H1 (cell line): ENCODE measurements at regions not wholly inside any gene's neighbourhood (a gene's known extent, or its start where the extent isn't known, plus 50 kb on each side); places are given as distances from the start of the nearest gene placed in this dataset.

Experiments used
- CTCF ChIA-PET: fragments of 300-600 bp; sonication (Branson Sonifier 250); formaldehyde crosslinking; loops from one replicate; lab custom pipeline; 2021; ENCODE audit not compliant: partially characterized antibody; lab: Charles Lee
- POLR2A ChIA-PET: fragments of 300-600 bp; sonication (Branson Sonifier 250); formaldehyde crosslinking; loops from one replicate; lab custom pipeline; 2021; ENCODE audit warnings: inconsistent platforms; ENCODE audit not compliant: partially characterized antibody; lab: Charles Lee
- DNase-seq, 2 experiments: peaks; one replicate each; pipeline versions ENCODE4 v3.0.0 to v3.0.0-alpha.2; 2010 to 2022; ENCODE audit warnings: low spot score in 2 of 2, low read depth in 1 of 2, mixed read lengths in 1 of 2
- FAIRE-seq: peaks from 2 replicates; lab custom pipeline; 2011; peaks lifted over from hg19 to GRCh38; lab: Jason Lieb, UNC
- H2AFZ ChIP-seq: 2 replicates; pipeline ENCODE4 v1.8.1; 2012; ENCODE audit warnings: low read length, inconsistent platforms
- H2AK5ac ChIP-seq: 2 replicates; pipeline ENCODE4 v1.6.1; 2013; ENCODE audit warnings: low read depth, low read length
- H2BK120ac ChIP-seq: replicated peaks from 2 replicates; pipeline ENCODE3; 2013; ENCODE audit warnings: low read depth, low read length, inconsistent platforms
- H2BK12ac ChIP-seq: 2 replicates; pipeline ENCODE4 v1.6.1; 2013; ENCODE audit warnings: low read depth, low read length
- H2BK15ac ChIP-seq: 2 replicates; pipeline ENCODE4 v1.6.1; 2013; ENCODE audit warnings: low read length
- H2BK20ac ChIP-seq: 2 replicates; pipeline ENCODE4 v1.6.1; 2013; ENCODE audit warnings: low read length
- H2BK5ac ChIP-seq: 2 replicates; pipeline ENCODE4 v1.6.1; 2013; ENCODE audit warnings: low read depth, low read length
- H3K14ac ChIP-seq: 2 replicates; pipeline ENCODE4 v1.6.1; 2013; ENCODE audit warnings: inconsistent platforms; ENCODE audit not compliant: insufficient read length
- H3K18ac ChIP-seq: 2 replicates; pipeline ENCODE4 v1.6.1; 2013; ENCODE audit warnings: low read length; ENCODE audit errors: extremely low read depth
- H3K23ac ChIP-seq: 2 replicates; pipeline ENCODE4 v1.6.1; 2013; ENCODE audit warnings: inconsistent platforms; ENCODE audit not compliant: insufficient read length
- H3K23me2 ChIP-seq: 2 replicates; pipeline ENCODE4 v1.6.1; 2013; ENCODE audit warnings: low read depth, low read length
- H3K27ac ChIP-seq: 2 replicates; pipeline ENCODE4 v1.6.1; 2011; ENCODE audit warnings: low read depth, low read length, inconsistent platforms
- H3K27me3 ChIP-seq, 4 experiments: replicated peaks in 1 of 4; 1 replicate in 1 of 4; 2 replicates in 3 of 4; pipeline versions ENCODE4 v1.6.1 to v1.8.1; 2011 to 2013; ENCODE audit warnings: low read length in 3 of 4, mild to moderate bottlenecking in 3 of 4, inconsistent platforms in 2 of 4, mixed read lengths in 2 of 4, moderate library complexity in 1 of 4; ENCODE audit not compliant: control insufficient read depth in 3 of 4, insufficient read depth in 3 of 4; ENCODE audit errors: extremely low read depth in 1 of 4
- H3K36me3 ChIP-seq, 4 experiments: 2 replicates each; pipeline versions ENCODE4 v1.6.1 to v1.8.1; 2011 to 2013; ENCODE audit warnings: mild to moderate bottlenecking in 4 of 4, low read length in 3 of 4, moderate library complexity in 2 of 4, control low read depth in 1 of 4, inconsistent platforms in 1 of 4; ENCODE audit not compliant: insufficient read depth in 4 of 4, control insufficient read depth in 2 of 4
- H3K4ac ChIP-seq: replicated peaks from 2 replicates; pipeline ENCODE3; 2013; ENCODE audit warnings: low read length, low read depth, mixed read lengths, inconsistent platforms; ENCODE audit not compliant: insufficient read length
- H3K4me1 ChIP-seq, 4 experiments: replicated peaks in 1 of 4; 1 replicate in 1 of 4; 2 replicates in 3 of 4; pipeline versions ENCODE4 v1.6.1 to v1.8.1; 2011 to 2013; ENCODE audit warnings: low read length in 3 of 4, inconsistent platforms in 2 of 4, mixed read lengths in 1 of 4; ENCODE audit not compliant: insufficient read depth in 4 of 4, control insufficient read depth in 3 of 4
- H3K4me2 ChIP-seq, 2 experiments: 2 replicates each; pipeline versions ENCODE4 v1.6.1 to v1.8.1; 2011 to 2013; ENCODE audit warnings: low read depth in 2 of 2, low read length in 2 of 2, control low read depth in 1 of 2, inconsistent platforms in 1 of 2, mild to moderate bottlenecking in 1 of 2; ENCODE audit not compliant: insufficient read depth in 1 of 2
- H3K4me3 ChIP-seq, 4 experiments: fragments of 200-600, 300-600 bp in 1 of 4; sonication (generic), shearing (Covaris generic), sonication (Bioruptor Twin) in 1 of 4; 2 replicates each; pipeline versions ENCODE4 v1.5.1 to v1.8.1; 2011 to 2016; ENCODE audit warnings: low read length in 4 of 4, low read depth in 3 of 4, control low read depth in 2 of 4, inconsistent platforms in 2 of 4, mild to moderate bottlenecking in 2 of 4, mixed read lengths in 1 of 4, moderate library complexity in 1 of 4; ENCODE audit not compliant: insufficient read depth in 2 of 4; ENCODE audit errors: extremely low read depth in 1 of 4
- H3K56ac ChIP-seq: replicated peaks from 2 replicates; pipeline ENCODE3; 2013; ENCODE audit warnings: low read depth, mild to moderate bottlenecking, mixed read lengths, low read length, inconsistent platforms; ENCODE audit not compliant: insufficient read length
- H3K79me1 ChIP-seq: 2 replicates; pipeline ENCODE4 v1.6.1; 2013; ENCODE audit warnings: low read depth, low read length, control low read depth
- H3K79me2 ChIP-seq, 2 experiments: 2 replicates each; pipeline versions ENCODE4 v1.6.1 to v1.8.1; 2012 to 2013; ENCODE audit warnings: low read length in 2 of 2, mild to moderate bottlenecking in 2 of 2, inconsistent platforms in 1 of 2; ENCODE audit not compliant: insufficient read depth in 2 of 2, control insufficient read depth in 1 of 2
- H3K9ac ChIP-seq, 4 experiments: replicated peaks in 1 of 4; 1 replicate in 1 of 4; 2 replicates in 3 of 4; pipeline versions ENCODE4 v1.6.1 to v1.8.1; 2011 to 2013; ENCODE audit warnings: low read depth in 3 of 4, low read length in 3 of 4, control low read depth in 2 of 4, mild to moderate bottlenecking in 2 of 4, moderate library complexity in 2 of 4, inconsistent platforms in 1 of 4; ENCODE audit errors: extremely low read depth in 1 of 4
- H3K9me3 ChIP-seq, 2 experiments: 2 replicates each; pipeline versions ENCODE4 v1.6.1 to v1.8.1; 2012 to 2013; ENCODE audit warnings: mild to moderate bottlenecking in 2 of 2, moderate library complexity in 2 of 2, control low read depth in 1 of 2, inconsistent platforms in 1 of 2, low read depth in 1 of 2, low read length in 1 of 2, mixed read lengths in 1 of 2; ENCODE audit not compliant: insufficient read depth in 2 of 2
- H4K20me1 ChIP-seq, 2 experiments: replicated peaks in 1 of 2; 2 replicates each; pipeline versions ENCODE3 to v1.8.1; 2011 to 2013; ENCODE audit warnings: inconsistent platforms in 2 of 2, low read length in 2 of 2, mild to moderate bottlenecking in 1 of 2; ENCODE audit not compliant: insufficient read depth in 2 of 2, control insufficient read depth in 1 of 2
- H4K5ac ChIP-seq: 2 replicates; pipeline ENCODE4 v1.6.1; 2013; ENCODE audit warnings: low read length, low read depth, mixed read lengths, inconsistent platforms; ENCODE audit not compliant: insufficient read length
- H4K8ac ChIP-seq: 2 replicates; pipeline ENCODE4 v1.8.0; 2013; ENCODE audit warnings: mild to moderate bottlenecking, moderate library complexity, low read length, inconsistent platforms; ENCODE audit not compliant: insufficient read depth; ENCODE audit errors: extremely low read depth
- H4K91ac ChIP-seq: replicated peaks from 2 replicates; pipeline ENCODE3; 2013; ENCODE audit warnings: low read length, mixed read lengths, inconsistent platforms; ENCODE audit not compliant: insufficient read length
- BACH1 ChIP-seq: IDR thresholded peaks from 2 replicates; pipeline ENCODE4 v1.6.1; 2012; ENCODE audit warnings: low read length, improper control_type of control experiment
- BCL11A ChIP-seq, 2 experiments: IDR thresholded peaks; one replicate each; pipeline ENCODE4 v1.6.1; 2011; ENCODE audit warnings: low read depth in 2 of 2, low read length in 2 of 2, mild to moderate bottlenecking in 2 of 2
- CEBPB ChIP-seq: IDR thresholded peaks from 2 replicates; pipeline ENCODE4 v1.6.1; 2012; ENCODE audit warnings: low read depth, low read length
- CREB1 ChIP-seq: IDR thresholded peaks from 2 replicates; pipeline ENCODE4 v1.6.1; 2012; ENCODE audit warnings: inconsistent platforms
- CTBP2 ChIP-seq: IDR thresholded peaks from 2 replicates; pipeline ENCODE4 v1.7.0; 2011; ENCODE audit warnings: borderline replicate concordance, mild to moderate bottlenecking, moderate library complexity, mixed read lengths, low read length; ENCODE audit not compliant: insufficient read depth, insufficient read length
- HDAC6 ChIP-seq: IDR thresholded peaks from one replicate; pipeline ENCODE4 v1.7.1; 2012; ENCODE audit warnings: low read depth, mild to moderate bottlenecking, inconsistent platforms, low read length, moderate library complexity
- KDM1A ChIP-seq: fragments of 200-600, 300-600 bp; sonication (generic); IDR thresholded peaks from 2 replicates; pipeline ENCODE4 v1.7.1; 2016; ENCODE audit warnings: mild to moderate bottlenecking, low read length, borderline replicate concordance
- POLR2A ChIP-seq, 2 experiments: IDR thresholded peaks; 1 replicate in 1 of 2; 2 replicates in 1 of 2; pipeline ENCODE4 v1.6.1; 2011; ENCODE audit warnings: low read depth in 2 of 2, low read length in 2 of 2, mild to moderate bottlenecking in 2 of 2; ENCODE audit errors: control extremely low read depth in 1 of 2
- POLR2AphosphoS5 ChIP-seq: IDR thresholded peaks from 2 replicates; pipeline ENCODE4 v1.6.1; 2011; ENCODE audit warnings: low read depth, low read length
- RFX5 ChIP-seq: IDR thresholded peaks from 2 replicates; pipeline ENCODE4 v1.6.1; 2011; ENCODE audit warnings: low read depth, low read length, improper control_type of control experiment, borderline replicate concordance
- SAP30 ChIP-seq: fragments of 300-600 bp; sonication (generic); IDR thresholded peaks from 2 replicates; pipeline ENCODE4 v1.7.1; 2012; ENCODE audit warnings: low read length, moderate library complexity, mild to moderate bottlenecking, inconsistent platforms; ENCODE audit not compliant: insufficient read depth, insufficient replicate concordance
- SIX5 ChIP-seq: IDR thresholded peaks from 2 replicates; pipeline ENCODE4 v1.6.1; 2011; ENCODE audit warnings: mild to moderate bottlenecking, low read depth, low read length
- SP2 ChIP-seq: IDR thresholded peaks from 2 replicates; pipeline ENCODE4 v1.6.1; 2012; ENCODE audit warnings: mild to moderate bottlenecking, low read length, inconsistent platforms
- SP4 ChIP-seq: IDR thresholded peaks from 2 replicates; pipeline ENCODE4 v1.6.1; 2012; ENCODE audit warnings: low read length, inconsistent platforms
- TEAD4 ChIP-seq: IDR thresholded peaks from 2 replicates; pipeline ENCODE4 v1.6.1; 2012; ENCODE audit warnings: low read depth, low read length, inconsistent platforms, mixed read lengths
- WGBS, 2 experiments: shearing (Covaris generic) in 1 of 2; methylation state at CpG; one replicate each; pipeline versions ENCODE4 v1.1.6 to v1.1.7; 2013 to 2015; ENCODE audit warnings: low lambda C conversion rate in 2 of 2, mixed read lengths in 2 of 2, inconsistent platforms in 1 of 2, low coverage in 1 of 2, missing lambda C conversion rate in 1 of 2; ENCODE audit not compliant: insufficient replicate concordance in 2 of 2, insufficient coverage in 1 of 2, insufficient read length in 1 of 2; ENCODE audit errors: extremely low coverage in 1 of 2, missing lambda C conversion rate in 1 of 2; 5-methylcytosine and 5-hydroxymethylcytosine counted together
- TF ChIP-seq, protein P1 (sequence below): IDR thresholded peaks from 2 replicates; pipeline ENCODE4 v1.6.1; 2012; ENCODE audit warnings: low read length, inconsistent platforms

DNA sequence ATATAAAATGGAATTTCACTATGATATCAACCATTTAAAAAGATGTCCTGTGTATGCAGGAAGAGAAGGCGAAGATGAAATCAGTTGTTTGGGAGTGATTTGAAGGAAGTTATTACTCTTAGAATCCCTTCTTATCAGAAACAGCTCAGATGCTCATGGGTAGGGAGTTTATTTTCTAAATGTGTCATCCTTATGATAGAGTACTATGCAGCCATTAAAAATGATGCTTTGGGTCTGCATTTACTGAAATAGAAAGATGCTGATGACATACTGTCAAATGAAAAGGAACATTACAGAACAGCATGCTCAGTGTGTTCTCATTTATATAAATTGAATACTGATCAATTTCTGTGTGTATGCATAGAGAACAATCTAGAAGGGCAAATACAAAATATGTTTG, 69.8 kb upstream of the MED13L start:
- Histone ChIP-seq H3K18ac (no peak overlapping the region), H3K23me2 (no peaks in the 10 kb centered on the region), H2BK15ac (no peak overlapping the region), H2BK12ac (no peak overlapping the region), H2BK5ac (no peak overlapping the region), H4K20me1 (no peaks in the 10 kb centered on the region)
- TF ChIP-seq BCL11A (IDR thresholded peaks at IDR 0.05; ENCODE audit: low read depth in 2 of 2, low read length in 2 of 2) (no peak), RFX5 (no peak), POLR2A (IDR thresholded peaks at IDR 0.05; ENCODE audit: control extremely low read depth in 1 of 2, low read depth in 2 of 2, low read length in 2 of 2) (no peak), CTBP2 (no peak), HDAC6 (no peak), SP4 (no peak), SIX5 (no peak), TEAD4 (no peak), CEBPB (no peak), SP2 (no peak), KDM1A (no peak), SAP30 (no peak), CREB1 (no peak), BACH1 (no peak), POLR2AphosphoS5 (no peak)
- TF ChIP-seq, protein P1, sequence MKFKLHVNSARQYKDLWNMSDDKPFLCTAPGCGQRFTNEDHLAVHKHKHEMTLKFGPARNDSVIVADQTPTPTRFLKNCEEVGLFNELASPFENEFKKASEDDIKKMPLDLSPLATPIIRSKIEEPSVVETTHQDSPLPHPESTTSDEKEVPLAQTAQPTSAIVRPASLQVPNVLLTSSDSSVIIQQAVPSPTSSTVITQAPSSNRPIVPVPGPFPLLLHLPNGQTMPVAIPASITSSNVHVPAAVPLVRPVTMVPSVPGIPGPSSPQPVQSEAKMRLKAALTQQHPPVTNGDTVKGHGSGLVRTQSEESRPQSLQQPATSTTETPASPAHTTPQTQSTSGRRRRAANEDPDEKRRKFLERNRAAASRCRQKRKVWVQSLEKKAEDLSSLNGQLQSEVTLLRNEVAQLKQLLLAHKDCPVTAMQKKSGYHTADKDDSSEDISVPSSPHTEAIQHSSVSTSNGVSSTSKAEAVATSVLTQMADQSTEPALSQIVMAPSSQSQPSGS = no peak
- TF ChIP-seq, all 59 proteins: peak for 0
- Histone ChIP-seq H3K4ac (no peak overlapping the region), H2AFZ (no peak overlapping the region), H3K23ac (no peak overlapping the region), H3K4me2 (no peak overlapping the region), H3K27me3 (no peaks in the 10 kb centered on the region), H3K9ac (no peak overlapping the region), H3K4me3 (no peak overlapping the region), H2BK20ac (no peak overlapping the region), H2BK120ac (no peak overlapping the region), H3K79me2 (no peaks in the 10 kb centered on the region), H3K56ac (no peak overlapping the region), H3K4me1 (no peaks in the 10 kb centered on the region), H2AK5ac (no peak overlapping the region), H4K5ac (no peak overlapping the region), H4K8ac (no peak overlapping the region), H3K36me3 (no peaks in the 10 kb centered on the region), H3K9me3 (peaks cover 0 to 6% of the 10 kb centered on the region in 2 experiments; a peak in 2 of 4 replicates), H4K91ac (no peak overlapping the region), H3K27ac (no peak overlapping the region), H3K14ac (no peak overlapping the region), H3K79me1 (no peaks in the 10 kb centered on the region)
- FAIRE-seq = no peak
- ChIA-PET POLR2A (no interaction called here), CTCF (no interaction called here)
- no peak for DNase-seq
- 88% methylated on average over 1 of the region's 1 CpG; no CpG with 5 or more reads in 1 of the 2 experiments for WGBS, 2 experiments
